NCI-H1930 (cell line): ENCODE measurements at regions not wholly inside any gene's neighbourhood (a gene's known extent, or its start where the extent isn't known, plus 50 kb on each side); places are given as distances from the start of the nearest gene placed in this dataset.
"Not testable (repeated sequence)": the region's sequence is repeated elsewhere in the genome, so short reads cannot be mapped to it uniquely, and the experiment has no call there.

Experiments
- DNase-seq, 2 experiments: peaks; one replicate each; lab custom pipeline; 2025; lab: John Stamatoyannopoulos, UW

GRCh38 chr6:21282360-21282759 is 311.2 kb upstream of the SOX4 start:
- not testable (repeated sequence) for DNase-seq

DNA sequence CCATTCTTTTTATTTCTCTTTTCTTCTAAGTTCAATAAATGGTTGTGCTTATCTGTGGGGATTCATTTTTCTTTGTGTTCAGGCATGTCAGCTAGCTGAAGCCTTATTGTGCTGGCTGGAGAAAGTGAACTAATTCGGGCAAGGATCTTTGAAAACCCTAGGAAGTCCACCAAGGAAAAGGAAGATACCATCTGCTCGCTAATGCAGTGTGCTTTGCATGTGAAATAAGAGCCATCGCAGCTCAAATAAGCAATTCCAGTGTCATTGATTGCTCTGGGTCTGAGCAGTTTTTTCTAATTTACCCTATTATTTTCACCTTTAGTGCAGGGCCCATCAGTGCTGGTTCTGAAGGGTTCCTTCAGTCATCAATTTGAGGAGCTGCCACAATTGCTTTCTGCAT is 309.4 kb upstream of the SOX4 start:
- no peak for DNase-seq

DNA sequence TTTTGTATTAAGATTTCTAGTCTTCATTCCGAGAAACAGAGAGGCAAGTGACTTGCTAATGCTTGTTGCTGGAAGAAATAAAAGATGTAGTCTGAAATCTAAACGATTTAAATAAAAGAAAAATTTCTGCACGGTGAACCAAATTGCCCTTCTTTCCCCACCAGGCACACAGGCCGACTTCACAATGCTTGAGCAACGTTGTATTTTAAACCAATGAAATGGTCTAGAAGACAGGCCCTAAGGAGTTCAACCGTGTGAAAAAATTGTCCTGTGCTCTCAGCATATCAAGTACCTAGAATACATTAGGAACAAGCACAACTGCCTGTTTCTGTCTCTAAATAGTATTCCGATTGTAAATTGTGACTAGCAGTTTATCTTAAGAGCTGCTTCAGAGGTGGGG is 308.8 kb upstream of the SOX4 start:
- no peak for DNase-seq

- DNase-seq = no peak
These were observed 299.4 kb upstream of the SOX4 start for GRCh38 chr6:21294144-21294543.

DNA sequence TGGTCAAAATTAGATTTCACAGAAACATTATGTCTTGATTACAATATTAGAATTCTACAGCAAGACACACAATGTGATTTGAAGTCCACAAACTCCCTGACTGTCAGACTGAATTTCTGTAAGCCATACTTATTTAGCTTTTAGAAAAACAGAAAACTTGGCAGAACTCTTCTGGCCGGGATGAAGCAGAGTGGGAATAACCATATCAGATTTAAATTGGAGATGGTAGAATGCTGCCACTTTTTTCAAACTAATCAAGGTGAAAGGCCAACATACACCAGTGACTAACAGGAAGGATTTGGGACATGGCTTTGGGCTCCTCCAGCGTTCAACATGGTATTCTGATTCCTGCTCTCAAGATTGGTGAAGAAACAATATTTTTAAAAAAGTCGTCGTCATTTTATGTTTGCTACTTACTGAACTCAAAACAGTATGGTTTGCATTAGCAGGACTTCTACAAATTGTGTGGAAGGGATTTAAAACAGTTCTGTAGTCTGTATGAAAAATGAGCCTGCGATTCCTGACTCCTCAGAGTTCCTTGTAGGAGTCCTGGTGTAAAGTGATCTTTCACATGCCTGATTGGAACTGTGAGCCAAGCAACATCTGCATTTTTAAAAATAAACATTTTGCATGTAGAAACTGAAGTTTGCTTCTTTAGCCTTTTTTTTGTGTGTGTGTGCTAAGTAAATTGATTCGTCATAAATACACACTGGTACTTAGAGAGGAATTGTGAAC is 297.9 kb upstream of the SOX4 start:
- no peak for DNase-seq

- DNase-seq = no peak
These were observed 295.9 kb upstream of the SOX4 start for GRCh38 chr6:21297665-21298064.

GRCh38 chr6:21299216-21299615 is 294.3 kb upstream of the SOX4 start:
- no peak for DNase-seq

DNA sequence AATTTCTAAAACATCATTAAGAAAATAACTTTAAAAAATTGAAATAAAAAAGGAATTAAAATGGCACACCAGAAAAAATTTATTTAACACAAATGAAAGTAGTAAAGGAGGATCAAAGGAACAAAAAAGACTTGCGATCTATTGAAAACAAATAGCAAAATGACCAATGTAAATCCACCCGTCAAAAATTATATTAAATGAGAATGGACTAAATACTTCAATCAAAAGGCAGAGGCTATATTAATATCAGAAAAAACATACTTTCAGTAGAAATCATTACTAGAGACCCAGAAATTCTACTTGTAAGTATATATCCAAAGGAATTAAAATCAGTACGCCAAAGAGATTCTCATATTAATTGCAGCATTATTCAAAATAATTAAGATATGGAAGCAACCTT is 293.1 kb upstream of the SOX4 start:
- DNase-seq = no peak

- DNase-seq = peak in 1 of 2 experiments; percentile 16
These were observed 287.6 kb upstream of the SOX4 start for GRCh38 chr6:21305893-21306332.

DNA sequence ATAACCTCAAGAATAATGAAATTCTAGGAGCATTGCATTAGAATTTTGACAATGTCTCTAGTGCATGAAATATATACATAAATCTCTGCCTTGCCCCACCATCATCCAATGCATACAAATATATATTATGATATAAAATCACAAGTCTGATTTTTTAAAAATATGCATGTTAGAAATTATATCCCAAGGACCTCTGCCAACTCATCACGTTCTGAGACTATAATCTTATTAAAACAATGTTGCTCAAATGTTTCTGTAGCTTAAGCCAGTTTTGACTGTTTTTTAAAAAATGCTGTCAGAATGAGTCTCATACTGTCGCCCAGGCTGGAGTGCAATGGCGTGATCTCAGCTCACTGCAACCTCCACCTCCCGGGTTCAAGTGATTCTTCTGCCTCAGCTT is 287.0 kb upstream of the SOX4 start:
- DNase-seq = no peak

DNA sequence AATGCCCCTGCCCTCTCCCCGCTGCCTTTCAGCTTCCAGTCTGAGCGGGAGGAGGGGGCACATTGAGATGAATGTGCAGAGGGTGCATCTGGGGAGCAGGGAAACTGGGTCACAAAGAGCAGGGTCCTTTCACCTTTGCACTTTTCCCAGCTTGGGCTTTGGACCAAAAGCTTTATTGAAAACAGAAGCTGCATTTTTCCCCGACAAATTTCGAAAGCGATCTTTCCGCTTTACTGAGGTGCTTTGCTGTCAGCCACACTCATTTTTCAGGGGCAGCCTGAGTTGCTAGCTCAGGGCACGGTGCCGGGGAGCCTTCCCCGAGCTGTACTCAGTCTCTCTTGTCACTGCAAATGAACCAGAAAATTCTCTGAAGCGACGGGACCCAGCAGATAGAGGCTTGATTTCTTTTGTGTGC is 283.7 kb upstream of the SOX4 start:
- DNase-seq = no peak

DNA sequence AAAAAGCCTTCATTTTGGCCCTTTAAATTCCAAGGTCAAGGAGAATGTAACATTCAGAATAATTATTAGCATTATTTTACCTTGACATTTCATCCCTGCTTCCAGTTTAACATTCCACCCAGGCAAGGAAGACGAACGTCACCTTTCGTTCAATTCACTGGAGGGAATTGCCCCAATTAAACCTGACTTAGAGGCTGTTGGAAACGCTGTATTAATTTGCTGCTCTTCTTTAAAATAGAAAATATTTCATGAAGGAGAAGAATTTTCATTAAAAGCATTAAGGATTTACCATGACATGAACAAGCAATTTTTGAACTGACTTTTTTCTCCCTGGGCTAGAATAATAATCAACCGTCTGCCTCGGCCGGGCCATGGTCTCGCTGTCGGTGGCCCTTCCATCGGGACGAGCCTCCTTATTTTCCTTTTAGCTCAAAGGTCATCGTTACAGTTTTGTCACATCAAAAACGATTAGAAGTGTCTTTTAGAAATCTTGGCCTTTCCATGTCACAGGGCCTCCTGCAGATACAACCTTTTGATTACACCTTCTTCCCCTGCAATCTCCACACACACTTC is 282.9 kb upstream of the SOX4 start:
- no peak for DNase-seq

DNA sequence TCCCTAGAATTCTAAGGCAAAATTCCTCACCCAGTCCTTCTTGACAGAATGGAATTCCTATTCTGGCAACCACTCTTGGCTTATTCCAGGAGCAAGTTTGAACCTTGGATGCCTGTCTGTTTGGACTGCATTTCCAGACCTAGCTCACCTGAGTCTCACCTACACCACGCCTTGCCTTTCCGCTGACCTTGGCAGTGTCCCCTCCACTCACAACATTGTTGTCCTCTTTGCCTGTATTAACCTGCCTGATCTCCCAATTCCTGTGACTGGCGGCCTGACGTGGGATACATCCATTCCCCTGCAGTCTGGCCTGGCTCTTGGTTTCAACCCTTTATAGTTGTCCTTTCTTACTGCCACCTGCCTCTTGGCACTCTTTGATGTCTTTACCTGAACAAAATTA is 281.4 kb upstream of the SOX4 start:
- DNase-seq = no peak

- DNase-seq = no peak
These were observed 275.9 kb upstream of the SOX4 start for GRCh38 chr6:21317642-21318041.

- no peak for DNase-seq
These were observed 272.5 kb upstream of the SOX4 start for GRCh38 chr6:21321076-21321475.

GRCh38 chr6:21321531-21321930 is 272.0 kb upstream of the SOX4 start:
- DNase-seq = no peak

DNA sequence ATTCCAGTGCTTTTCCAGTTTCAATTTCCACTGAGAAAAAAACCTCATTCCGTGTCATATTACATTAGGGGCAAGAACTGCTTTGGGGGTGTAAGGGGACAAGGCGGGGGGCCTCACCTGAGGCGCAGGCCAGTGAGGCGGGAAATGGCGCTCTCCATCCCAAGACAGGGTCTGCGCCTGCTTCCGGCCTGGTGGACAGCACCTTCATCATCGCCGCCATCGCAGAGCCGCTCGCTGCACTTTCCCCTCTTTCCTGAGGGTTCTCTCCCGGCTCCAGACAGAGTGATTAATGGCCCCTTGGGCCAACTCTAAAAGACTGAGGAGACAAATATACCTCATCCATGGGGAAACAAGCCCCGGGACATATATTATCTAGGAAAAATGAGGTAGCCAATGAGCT is 270.0 kb upstream of the SOX4 start:
- DNase-seq = no peak

DNA sequence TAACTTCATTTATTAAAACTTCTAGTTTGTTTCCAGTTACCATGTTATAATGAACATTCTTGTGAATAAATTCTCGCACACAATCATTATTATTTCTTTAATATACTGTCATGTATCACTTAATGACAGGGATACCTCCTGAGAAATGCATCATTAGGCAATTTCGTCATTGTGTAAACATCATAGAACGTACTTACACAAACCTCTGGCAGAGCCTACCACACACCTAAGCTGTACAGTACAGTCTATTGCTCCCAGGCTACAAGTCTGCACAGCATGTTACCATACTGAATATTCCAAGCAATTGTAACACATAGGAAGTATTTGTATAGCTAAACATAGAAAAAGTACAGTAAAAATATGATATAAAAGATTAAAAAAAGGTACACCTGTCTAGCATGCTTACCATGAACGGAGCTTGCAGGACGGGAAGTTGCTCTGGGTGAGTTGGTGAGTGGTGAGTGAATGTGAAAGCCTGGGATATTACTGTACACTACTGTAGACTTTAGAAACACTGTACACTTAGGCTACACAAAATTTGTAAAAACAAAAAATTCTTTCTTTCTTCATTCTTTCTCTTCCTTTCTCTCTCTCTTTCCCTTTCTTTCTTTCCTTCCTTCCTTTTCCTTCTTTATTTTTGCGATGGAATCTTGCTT is 268.2 kb upstream of the SOX4 start:
- no peak for DNase-seq

DNA sequence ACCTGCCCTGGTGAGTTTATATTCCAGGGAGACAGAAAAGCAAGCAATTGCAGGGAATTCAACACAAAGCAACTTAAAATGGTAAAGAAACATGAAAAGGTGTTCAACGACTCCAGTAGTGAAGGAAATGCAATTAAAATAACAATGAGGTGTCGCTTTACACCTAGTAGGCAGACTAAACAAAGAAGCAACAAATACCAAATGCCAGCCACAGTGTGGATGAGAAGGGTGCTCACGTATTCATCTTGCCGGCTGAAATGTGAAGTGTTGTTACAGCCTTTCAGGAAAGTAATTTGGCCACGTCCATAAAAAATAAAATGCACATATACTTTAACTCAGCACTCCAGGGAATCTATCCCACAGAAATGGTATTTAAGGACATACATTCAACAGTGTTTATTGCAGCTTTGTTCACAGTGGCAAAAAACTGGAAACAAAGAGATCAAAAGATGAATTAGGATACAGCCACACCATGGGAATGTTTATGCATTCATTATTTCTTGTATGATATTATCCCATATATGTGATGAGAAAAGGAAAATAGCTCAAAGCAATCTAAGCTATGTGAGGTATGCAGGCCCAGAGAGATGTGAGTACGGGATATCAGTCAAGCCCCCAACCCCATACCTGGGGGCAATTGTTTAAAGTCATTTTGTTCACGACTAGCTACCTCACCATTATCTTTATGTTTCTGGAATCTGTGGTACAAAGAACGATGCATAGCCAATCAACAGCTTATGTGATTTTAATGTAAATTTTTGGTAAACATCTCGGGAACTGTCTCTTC is 266.0 kb upstream of the SOX4 start:
- no peak for DNase-seq

- no peak for DNase-seq
These were observed 262.3 kb upstream of the SOX4 start for GRCh38 chr6:21331235-21331634.

- DNase-seq = no peak
These were observed 261.5 kb upstream of the SOX4 start for GRCh38 chr6:21332077-21332476.

DNA sequence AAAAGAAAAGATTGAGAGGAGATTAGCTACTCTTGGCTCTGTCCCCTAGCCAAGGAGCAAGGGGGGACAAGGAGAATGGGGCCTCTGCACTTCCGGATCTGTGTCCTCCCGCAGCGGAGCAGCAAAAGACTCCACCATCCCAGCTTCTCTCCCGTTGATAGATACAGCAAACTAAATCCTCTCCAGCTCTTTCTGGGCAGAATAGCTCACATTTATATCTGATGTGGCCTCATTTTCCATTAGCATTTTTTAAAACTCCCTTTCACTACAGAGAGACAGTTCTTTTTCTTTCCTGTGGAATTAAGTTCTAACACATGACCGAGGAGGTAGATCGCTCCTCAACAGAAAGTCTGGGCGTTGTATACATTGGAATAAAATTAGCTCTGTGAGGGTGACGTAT is 260.9 kb upstream of the SOX4 start:
- no peak for DNase-seq

DNA sequence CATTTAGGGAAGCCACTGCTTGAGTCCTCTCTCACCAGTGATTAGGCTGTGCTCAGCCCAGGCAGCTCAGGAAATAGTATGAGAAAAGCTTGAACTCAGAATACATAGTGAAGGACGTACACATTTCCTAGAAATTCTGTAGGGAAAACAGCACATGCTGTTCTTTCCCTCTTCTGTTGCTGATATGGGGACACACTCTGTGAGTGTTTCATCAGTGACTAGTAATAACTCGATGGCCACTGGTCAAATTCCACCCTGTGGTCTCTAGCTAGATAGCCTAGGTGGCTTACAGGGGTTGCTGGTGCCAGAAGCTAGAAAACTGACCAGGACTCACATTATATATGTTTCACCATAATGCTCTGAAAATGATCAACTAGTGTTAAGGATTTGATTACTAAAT is 259.8 kb upstream of the SOX4 start:
- no peak for DNase-seq
